Mononuclear cell (primary cell): ENCODE measurements at regions not wholly inside any gene's neighbourhood (a gene's known extent, or its start where the extent isn't known, plus 50 kb on each side); places are given as distances from the start of the nearest gene placed in this dataset.

Source experiments
- H3K27me3 ChIP-seq: 2 replicates; pipeline ENCODE4 v1.6.0; 2011; ENCODE audit warnings: low read length, control low read depth; ENCODE audit not compliant: insufficient read depth
- H3K4me1 ChIP-seq: 2 replicates; pipeline ENCODE4 v1.5.1; 2011; ENCODE audit warnings: mild to moderate bottlenecking, low read length, control low read depth; ENCODE audit not compliant: insufficient read depth
- H3K4me3 ChIP-seq: 2 replicates; pipeline ENCODE4 v1.5.1; 2011; ENCODE audit warnings: mild to moderate bottlenecking, low read length, moderate library complexity
- H3K9me3 ChIP-seq: 2 replicates; pipeline ENCODE4 v1.5.1; 2011; ENCODE audit warnings: low read depth, mild to moderate bottlenecking, control low read depth, low read length

GRCh38 chr13:103945836-103946235 lies 879.6 kb upstream of the SLC10A2 start:
- Histone ChIP-seq H3K4me3 (no peak overlapping the region), H3K27me3 (no peaks in the 10 kb centered on the region), H3K4me1 (no peaks in the 10 kb centered on the region), H3K9me3 (no peaks in the 10 kb centered on the region)

- Histone ChIP-seq H3K4me3 (no peak overlapping the region), H3K9me3 (no peaks in the 10 kb centered on the region), H3K27me3 (no peaks in the 10 kb centered on the region), H3K4me1 (no peaks in the 10 kb centered on the region)
Observed at GRCh38 chr13:103941506-103942140, 875.4 kb upstream of the SLC10A2 start.

GRCh38 chr13:103935117-103935516 lies 868.9 kb upstream of the SLC10A2 start:
- no peaks in the 10 kb centered on the region for H3K4me1 ChIP-seq
- H3K27me3 ChIP-seq, result no peaks in the 10 kb centered on the region
- peaks cover 11% of the 10 kb centered on the region for H3K9me3 ChIP-seq
- no peak overlapping the region for H3K4me3 ChIP-seq

- Histone ChIP-seq H3K4me3 (no peak overlapping the region), H3K4me1 (no peaks in the 10 kb centered on the region), H3K9me3 (peaks cover 11% of the 10 kb centered on the region), H3K27me3 (no peaks in the 10 kb centered on the region)
Observed at GRCh38 chr13:103931885-103932284, 865.7 kb upstream of the SLC10A2 start.

- Histone ChIP-seq H3K27me3 (no peaks in the 10 kb centered on the region), H3K9me3 (peaks cover 11% of the 10 kb centered on the region), H3K4me1 (no peaks in the 10 kb centered on the region), H3K4me3 (no peak overlapping the region)
Observed at GRCh38 chr13:103931331-103931845, 865.2 kb upstream of the SLC10A2 start.

GRCh38 chr13:103926118-103926517 lies 859.9 kb upstream of the SLC10A2 start:
- no peaks in the 10 kb centered on the region for H3K4me1 ChIP-seq
- H3K9me3 ChIP-seq, result no peaks in the 10 kb centered on the region
- no peak overlapping the region for H3K4me3 ChIP-seq
- no peaks in the 10 kb centered on the region for H3K27me3 ChIP-seq

- no peaks in the 10 kb centered on the region for H3K4me1 ChIP-seq
- H3K4me3 ChIP-seq, result no peak overlapping the region
- no peaks in the 10 kb centered on the region for H3K9me3 ChIP-seq
- H3K27me3 ChIP-seq, result no peaks in the 10 kb centered on the region
Observed at GRCh38 chr13:103908911-103909310, 842.7 kb upstream of the SLC10A2 start.

GRCh38 chr13:103908274-103908673 lies 842.1 kb upstream of the SLC10A2 start:
- Histone ChIP-seq H3K4me1 (no peaks in the 10 kb centered on the region), H3K9me3 (no peaks in the 10 kb centered on the region), H3K4me3 (no peak overlapping the region), H3K27me3 (no peaks in the 10 kb centered on the region)

- Histone ChIP-seq H3K4me1 (no peaks in the 10 kb centered on the region), H3K9me3 (no peaks in the 10 kb centered on the region), H3K27me3 (no peaks in the 10 kb centered on the region), H3K4me3 (no peak overlapping the region)
Observed at GRCh38 chr13:103903790-103904189, 837.6 kb upstream of the SLC10A2 start.

GRCh38 chr13:103898481-103898880 lies 832.3 kb upstream of the SLC10A2 start:
- no peaks in the 10 kb centered on the region for H3K27me3 ChIP-seq

GRCh38 chr13:103895835-103896531 lies 829.8 kb upstream of the SLC10A2 start:
- no peaks in the 10 kb centered on the region for H3K9me3 ChIP-seq
- H3K27me3 ChIP-seq, result no peaks in the 10 kb centered on the region
- H3K4me3 ChIP-seq, result no peak overlapping the region
- H3K4me1 ChIP-seq, result no peaks in the 10 kb centered on the region

More at GRCh38 chr13:103898481-103898880, 832.3 kb upstream of the SLC10A2 start:
- no peaks in the 10 kb centered on the region for H3K9me3 ChIP-seq
- no peaks in the 10 kb centered on the region for H3K4me1 ChIP-seq
- no peak overlapping the region for H3K4me3 ChIP-seq

- Histone ChIP-seq H3K4me3 (no peak overlapping the region), H3K4me1 (no peaks in the 10 kb centered on the region), H3K27me3 (no peaks in the 10 kb centered on the region), H3K9me3 (no peaks in the 10 kb centered on the region)
Observed at GRCh38 chr13:103894626-103895025, 828.4 kb upstream of the SLC10A2 start.

- Histone ChIP-seq H3K4me3 (no peak overlapping the region), H3K4me1 (no peaks in the 10 kb centered on the region), H3K9me3 (no peaks in the 10 kb centered on the region), H3K27me3 (no peaks in the 10 kb centered on the region)
Observed at GRCh38 chr13:103884101-103884723, 818.0 kb upstream of the SLC10A2 start.

GRCh38 chr13:103883698-103884097 lies 817.5 kb upstream of the SLC10A2 start:
- H3K4me3 ChIP-seq, result no peak overlapping the region
- H3K27me3 ChIP-seq, result no peaks in the 10 kb centered on the region
- no peaks in the 10 kb centered on the region for H3K9me3 ChIP-seq
- no peaks in the 10 kb centered on the region for H3K4me1 ChIP-seq

GRCh38 chr13:103883164-103883563 lies 816.9 kb upstream of the SLC10A2 start:
- Histone ChIP-seq H3K27me3 (no peaks in the 10 kb centered on the region), H3K4me1 (no peaks in the 10 kb centered on the region), H3K9me3 (no peaks in the 10 kb centered on the region), H3K4me3 (no peak overlapping the region)
